Large intestine (tissue), 3 donors: ENCODE measurements at regions not wholly inside any gene's neighbourhood (a gene's known extent, or its start where the extent isn't known, plus 50 kb on each side); places are given as distances from the start of the nearest gene placed in this dataset.
A peak's percentile ranks its signal among the peaks of the same experiment; 100 is the strongest.

Source experiments
- DNase-seq, 2 donors: peaks; one replicate each; pipeline versions ENCODE4 v3.0.0 to v3.0.0-alpha.2; 2013
- H3K27ac ChIP-seq: one replicate; pipeline ENCODE4 v1.5.1; 2013; ENCODE audit warnings: low read length
- H3K27me3 ChIP-seq: 2 replicates; pipeline ENCODE4 v1.6.1; 2013; ENCODE audit warnings: low read length; ENCODE audit not compliant: control insufficient read depth, insufficient read depth
- H3K36me3 ChIP-seq: 2 replicates; pipeline ENCODE4 v1.6.1; 2013; ENCODE audit warnings: low read length; ENCODE audit not compliant: control insufficient read depth, insufficient read depth
- H3K4me1 ChIP-seq: one replicate; pipeline ENCODE4 v1.6.1; 2013; ENCODE audit warnings: low read length; ENCODE audit not compliant: control insufficient read depth, insufficient read depth
- H3K4me3 ChIP-seq: one replicate; pipeline ENCODE4 v1.5.1; 2013; ENCODE audit warnings: low read length
- H3K9me3 ChIP-seq: one replicate; pipeline ENCODE4 v1.6.1; 2013; ENCODE audit warnings: mild to moderate bottlenecking, low read depth, low read length, moderate library complexity; ENCODE audit not compliant: control insufficient read depth
- WGBS: methylation state at CpG from one replicate; pipeline ENCODE4 v1.1.5; 2013; ENCODE audit warnings: low lambda C conversion rate; ENCODE audit not compliant: insufficient coverage; 5-methylcytosine and 5-hydroxymethylcytosine counted together

DNA sequence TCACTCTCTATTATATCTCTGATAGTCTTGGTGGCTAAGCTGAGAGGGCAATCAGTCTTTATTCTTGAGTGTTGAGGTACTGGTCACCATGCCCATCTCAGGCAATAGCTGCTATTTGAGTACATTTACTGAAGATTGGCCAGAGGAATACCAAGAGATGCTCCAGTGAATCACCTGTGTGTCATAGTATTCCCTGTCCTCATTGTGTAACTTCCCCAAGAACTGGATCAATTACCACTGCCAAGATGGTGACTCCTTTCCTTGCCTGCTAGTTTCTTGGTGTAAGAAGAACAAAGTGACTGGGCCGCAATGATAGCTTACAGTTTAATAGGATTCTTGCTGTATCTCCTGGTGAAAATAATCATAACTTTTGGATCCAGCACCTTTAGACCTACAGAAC lies 418.7 kb upstream of the KIF2A start:
- Histone ChIP-seq H3K36me3 (no peaks in the 10 kb centered on the region), H3K4me1 (no peaks in the 10 kb centered on the region), H3K27ac (no peak overlapping the region), H3K9me3 (no peaks in the 10 kb centered on the region), H3K27me3 (peaks cover 4% of the 10 kb centered on the region), H3K4me3 (no peak overlapping the region)
- WGBS = no CpG with 5 or more reads among the region's 1 CpG
- DNase-seq = no peak

GRCh38 chr5:61894046-61894445 lies 412.0 kb upstream of the KIF2A start:
- no peak overlapping the region for H3K4me3 ChIP-seq
- peaks cover 8% of the 10 kb centered on the region for H3K9me3 ChIP-seq
- H3K36me3 ChIP-seq = no peaks in the 10 kb centered on the region
- 69% methylated on average over 1 of the region's 1 CpG for WGBS
- H3K4me1 ChIP-seq = no peaks in the 10 kb centered on the region
- no peak for DNase-seq
- no peak overlapping the region for H3K27ac ChIP-seq
- H3K27me3 ChIP-seq = no peaks in the 10 kb centered on the region

GRCh38 chr5:61896811-61897210 lies 409.2 kb upstream of the KIF2A start:
- peaks cover 8% of the 10 kb centered on the region for H3K9me3 ChIP-seq
- H3K36me3 ChIP-seq = no peaks in the 10 kb centered on the region
- no peak overlapping the region for H3K27ac ChIP-seq
- WGBS = no CpG with 5 or more reads among the region's 4 CpGs
- no peak for DNase-seq
- H3K27me3 ChIP-seq = no peaks in the 10 kb centered on the region
- no peak overlapping the region for H3K4me3 ChIP-seq
- no peaks in the 10 kb centered on the region for H3K4me1 ChIP-seq

DNA sequence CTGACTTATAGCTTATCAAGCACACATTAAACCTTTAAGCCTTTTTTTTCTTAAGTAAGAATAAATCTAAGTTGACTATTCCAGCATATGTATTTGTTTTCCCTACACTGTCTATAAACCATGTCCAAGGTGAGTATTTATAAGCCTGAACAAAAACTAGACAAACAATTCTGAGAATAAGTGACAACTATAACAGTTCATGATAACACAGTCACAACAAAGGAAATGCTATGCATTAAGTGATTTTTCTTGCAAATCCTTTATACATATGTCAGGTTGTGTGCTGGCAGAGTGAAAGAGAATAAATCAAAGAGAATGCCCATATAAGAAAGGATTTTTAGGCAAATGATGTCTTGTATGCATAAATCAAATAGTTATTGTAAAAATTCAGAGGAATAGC lies 408.8 kb upstream of the KIF2A start:
- no peak for DNase-seq
- Histone ChIP-seq H3K9me3 (peaks cover 8% of the 10 kb centered on the region), H3K27ac (no peak overlapping the region), H3K4me1 (no peaks in the 10 kb centered on the region), H3K36me3 (no peaks in the 10 kb centered on the region), H3K4me3 (no peak overlapping the region), H3K27me3 (no peaks in the 10 kb centered on the region)

GRCh38 chr5:61901997-61902396 lies 404.0 kb upstream of the KIF2A start:
- 50% methylated on average over 1 of the region's 5 CpGs for WGBS
- no peaks in the 10 kb centered on the region for H3K27me3 ChIP-seq
- H3K27ac ChIP-seq = no peak overlapping the region
- H3K9me3 ChIP-seq = no peaks in the 10 kb centered on the region
- no peaks in the 10 kb centered on the region for H3K4me1 ChIP-seq
- no peaks in the 10 kb centered on the region for H3K36me3 ChIP-seq
- no peak overlapping the region for H3K4me3 ChIP-seq
- no peak for DNase-seq

DNA sequence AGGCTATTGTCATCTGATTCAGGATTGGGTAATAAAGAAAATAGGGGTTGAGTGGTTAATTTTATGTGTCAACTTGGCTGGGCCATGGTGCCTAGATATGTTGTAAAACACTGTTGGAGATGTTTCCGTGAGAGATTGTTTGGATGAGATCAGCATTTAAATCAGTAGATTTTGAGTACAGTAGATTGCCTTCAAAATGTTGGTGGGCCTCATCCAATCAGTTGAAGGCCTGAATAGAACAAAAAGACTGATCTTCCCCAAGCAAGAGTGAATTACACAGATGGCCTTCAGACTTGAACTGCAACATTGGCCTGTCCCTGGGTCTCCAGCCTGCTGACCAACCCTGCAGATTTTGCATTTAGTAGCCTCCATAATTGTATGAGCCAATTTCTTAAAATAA lies 401.3 kb upstream of the KIF2A start:
- H3K4me1 ChIP-seq = no peaks in the 10 kb centered on the region
- no peaks in the 10 kb centered on the region for H3K36me3 ChIP-seq
- WGBS = no CpG with 5 or more reads among the region's 1 CpG
- H3K9me3 ChIP-seq = no peaks in the 10 kb centered on the region
- no peak overlapping the region for H3K4me3 ChIP-seq
- no peak overlapping the region for H3K27ac ChIP-seq
- H3K27me3 ChIP-seq = no peaks in the 10 kb centered on the region
- DNase-seq = no peak

- Histone ChIP-seq H3K4me1 (peaks cover 3% of the 10 kb centered on the region), H3K27ac (no peak overlapping the region), H3K4me3 (no peak overlapping the region), H3K27me3 (no peaks in the 10 kb centered on the region), H3K9me3 (no peaks in the 10 kb centered on the region), H3K36me3 (no peaks in the 10 kb centered on the region)
- no peak for DNase-seq
- 68% methylated on average over 3 of the region's 3 CpGs for WGBS
Observed at GRCh38 chr5:61905613-61906012, 400.4 kb upstream of the KIF2A start.

DNA sequence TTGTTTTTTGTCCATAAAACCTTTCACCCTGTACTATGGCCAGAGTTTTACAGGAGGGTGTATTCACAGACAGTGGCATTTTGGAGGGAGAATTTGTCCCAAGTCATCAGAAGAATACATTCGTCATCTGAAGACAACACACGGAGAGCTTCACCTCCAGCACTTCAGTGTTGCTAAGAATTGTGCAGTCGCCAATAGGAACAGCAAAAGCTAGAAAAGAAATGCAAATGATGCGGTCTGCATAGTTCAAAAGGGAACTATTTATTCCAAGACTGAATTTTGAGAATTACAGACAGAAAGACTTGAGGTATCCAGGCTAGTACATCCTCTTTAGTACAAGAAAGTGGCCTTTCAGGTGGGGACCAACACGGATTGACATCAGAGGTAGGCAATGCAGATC lies 399.2 kb upstream of the KIF2A start:
- 90% methylated on average over 2 of the region's 5 CpGs for WGBS
- no peak for DNase-seq
- no peaks in the 10 kb centered on the region for H3K9me3 ChIP-seq
- no peak overlapping the region for H3K4me3 ChIP-seq
- no peaks in the 10 kb centered on the region for H3K36me3 ChIP-seq
- H3K4me1 ChIP-seq = peaks cover 3% of the 10 kb centered on the region
- no peaks in the 10 kb centered on the region for H3K27me3 ChIP-seq
- no peak overlapping the region for H3K27ac ChIP-seq

DNA sequence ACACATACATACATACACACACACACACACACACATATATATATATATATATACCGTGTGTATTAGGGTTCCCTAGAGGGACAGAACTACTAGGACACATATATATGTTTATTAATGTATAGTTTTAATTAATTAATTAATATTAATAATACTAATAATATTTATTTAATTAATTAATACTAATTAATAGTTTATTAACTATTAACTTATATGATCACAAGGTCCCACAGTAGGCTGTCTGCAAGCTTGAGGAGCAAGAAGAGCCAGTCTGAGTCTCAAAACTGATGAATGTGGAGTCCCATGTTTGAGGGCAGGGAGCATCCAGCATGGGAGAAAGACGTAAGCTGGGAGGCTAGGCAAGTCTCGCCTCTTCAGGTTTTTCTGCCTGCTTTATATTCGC lies 398.0 kb upstream of the KIF2A start:
- Histone ChIP-seq H3K9me3 (peaks cover 3% of the 10 kb centered on the region), H3K4me3 (no peak overlapping the region), H3K27ac (no peak overlapping the region), H3K4me1 (peaks cover 3% of the 10 kb centered on the region), H3K27me3 (no peaks in the 10 kb centered on the region), H3K36me3 (no peaks in the 10 kb centered on the region)
- WGBS = no CpG with 5 or more reads among the region's 4 CpGs
- no peak for DNase-seq

GRCh38 chr5:61910771-61911170 lies 395.2 kb upstream of the KIF2A start:
- no CpG with 5 or more reads among the region's 2 CpGs for WGBS
- Histone ChIP-seq H3K36me3 (no peaks in the 10 kb centered on the region), H3K4me3 (no peak overlapping the region), H3K27ac (no peak overlapping the region), H3K4me1 (peaks cover 3% of the 10 kb centered on the region), H3K9me3 (peaks cover 3% of the 10 kb centered on the region), H3K27me3 (no peaks in the 10 kb centered on the region)
- peak; percentile 37 to 78 for DNase-seq

DNA sequence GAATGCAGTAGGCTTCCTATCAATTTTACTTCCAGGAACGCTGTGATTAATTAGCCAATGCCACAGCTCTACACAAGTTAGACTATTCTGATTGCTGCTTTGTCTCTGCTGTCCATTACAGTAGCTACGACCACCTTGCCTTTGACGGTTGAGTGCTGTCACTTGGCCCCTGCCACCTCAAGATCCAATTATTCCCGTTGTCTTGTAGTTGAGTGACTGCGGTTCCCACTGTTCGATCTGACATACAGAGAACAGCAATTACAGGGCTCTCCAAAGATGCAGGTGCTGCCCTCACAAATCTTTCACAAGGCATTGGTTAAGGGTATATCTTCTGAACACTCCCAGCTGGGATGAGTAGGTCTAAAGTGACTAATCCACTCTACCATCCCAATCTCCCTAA lies 393.4 kb upstream of the KIF2A start:
- DNase-seq = no peak
- H3K4me3 ChIP-seq = no peak overlapping the region

More for the DNA sequence above, 393.4 kb upstream of the KIF2A start:
- peaks cover 3% of the 10 kb centered on the region for H3K4me1 ChIP-seq
- no peaks in the 10 kb centered on the region for H3K27me3 ChIP-seq
- peaks cover 3% of the 10 kb centered on the region for H3K9me3 ChIP-seq
- no peak overlapping the region for H3K27ac ChIP-seq
- no CpG with 5 or more reads among the region's 6 CpGs for WGBS
- H3K36me3 ChIP-seq = no peaks in the 10 kb centered on the region
